Trophoblast cell (in vitro differentiated cells and primary cell): ENCODE measurements at regions not wholly inside any gene's neighbourhood (a gene's known extent, or its start where the extent isn't known, plus 50 kb on each side); places are given as distances from the start of the nearest gene placed in this dataset.

ENCODE experiments used
- DNase-seq, 2 donors: peaks; one replicate each; pipeline ENCODE4 v3.0.0-alpha.2; 2016
- H2AFZ ChIP-seq: 2 replicates; pipeline ENCODE4 v1.6.1; 2013; ENCODE audit warnings: low read length, moderate library complexity, mild to moderate bottlenecking; ENCODE audit not compliant: insufficient read depth, poor library complexity
- H2AK5ac ChIP-seq: 2 replicates; pipeline ENCODE4 v1.6.1; 2013; ENCODE audit warnings: mild to moderate bottlenecking, low read length
- H2BK120ac ChIP-seq: 2 replicates; pipeline ENCODE4 v1.6.1; 2013; ENCODE audit warnings: low read length, mild to moderate bottlenecking, moderate library complexity; ENCODE audit not compliant: insufficient read depth, poor library complexity
- H2BK12ac ChIP-seq: 2 replicates; pipeline ENCODE4 v1.6.1; 2013; ENCODE audit warnings: mild to moderate bottlenecking, low read length, moderate library complexity
- H2BK5ac ChIP-seq: 2 replicates; pipeline ENCODE4 v1.6.1; 2013; ENCODE audit warnings: low read length, low read depth, moderate library complexity, mild to moderate bottlenecking; ENCODE audit not compliant: poor library complexity
- H3K14ac ChIP-seq: 2 replicates; pipeline ENCODE4 v1.6.1; 2013; ENCODE audit warnings: mild to moderate bottlenecking, low read length
- H3K18ac ChIP-seq: 2 replicates; pipeline ENCODE4 v1.6.1; 2013; ENCODE audit warnings: mild to moderate bottlenecking, low read length
- H3K23ac ChIP-seq: 2 replicates; pipeline ENCODE4 v1.6.1; 2013; ENCODE audit warnings: low read length
- H3K27ac ChIP-seq: 2 replicates; pipeline ENCODE4 v1.5.1; 2013; ENCODE audit warnings: low read depth, mild to moderate bottlenecking, inconsistent platforms, low read length, moderate library complexity
- H3K27me3 ChIP-seq: 2 replicates; pipeline ENCODE4 v1.6.1; 2013; ENCODE audit warnings: inconsistent platforms, mild to moderate bottlenecking, low read length, moderate library complexity; ENCODE audit not compliant: insufficient read depth
- H3K36me3 ChIP-seq, 2 experiments: 1 replicate in 1 of 2; 2 replicates in 1 of 2; pipeline ENCODE4 v1.6.1; 2013; ENCODE audit warnings: low read length in 2 of 2, mild to moderate bottlenecking in 2 of 2, moderate library complexity in 1 of 2; ENCODE audit not compliant: insufficient read depth in 2 of 2, control insufficient read depth in 1 of 2
- H3K4ac ChIP-seq: 2 replicates; pipeline ENCODE4 v1.6.1; 2013; ENCODE audit warnings: low read depth, mild to moderate bottlenecking, low read length, moderate library complexity
- H3K4me1 ChIP-seq, 2 experiments: 1 replicate in 1 of 2; 2 replicates in 1 of 2; pipeline ENCODE4 v1.6.1; 2013; ENCODE audit warnings: low read length in 2 of 2, mild to moderate bottlenecking in 2 of 2, moderate library complexity in 1 of 2; ENCODE audit not compliant: insufficient read depth in 2 of 2, control insufficient read depth in 1 of 2
- H3K4me2 ChIP-seq: 2 replicates; pipeline ENCODE4 v1.6.1; 2013; ENCODE audit warnings: inconsistent platforms, mild to moderate bottlenecking, low read length, moderate library complexity
- H3K4me3 ChIP-seq: 2 replicates; pipeline ENCODE4 v1.5.1; 2013; ENCODE audit warnings: mild to moderate bottlenecking, low read depth, low read length, inconsistent platforms
- H3K79me1 ChIP-seq: one replicate; pipeline ENCODE4 v1.6.1; 2013; ENCODE audit warnings: low read length
- H3K79me2 ChIP-seq: 2 replicates; pipeline ENCODE4 v1.6.1; 2013; ENCODE audit warnings: low read length, mild to moderate bottlenecking; ENCODE audit not compliant: control insufficient read depth, insufficient read depth, poor library complexity
- H3K9ac ChIP-seq: 2 replicates; pipeline ENCODE4 v1.6.1; 2013; ENCODE audit warnings: mild to moderate bottlenecking, low read length
- H3K9me3 ChIP-seq: 2 replicates; pipeline ENCODE4 v1.6.1; 2013; ENCODE audit warnings: low read depth, mild to moderate bottlenecking, control low read depth, inconsistent platforms, low read length; ENCODE audit not compliant: insufficient read depth
- H4K12ac ChIP-seq: 2 replicates; pipeline ENCODE4 v1.6.1; 2013; ENCODE audit warnings: low read depth, mild to moderate bottlenecking, low read length, moderate library complexity
- H4K8ac ChIP-seq: 2 replicates; pipeline ENCODE4 v1.6.1; 2013; ENCODE audit warnings: low read depth, mild to moderate bottlenecking, low read length, moderate library complexity
- H4K91ac ChIP-seq: one replicate; pipeline ENCODE4 v1.6.1; 2013; ENCODE audit warnings: low read depth, mild to moderate bottlenecking, low read length, moderate library complexity
- WGBS: extraction: QIAGEN DNeasy Blood & Tissue Kit; methylation state at CpG from one replicate; pipeline ENCODE4 v1.1.7; 2013; ENCODE audit warnings: missing lambda C conversion rate; ENCODE audit not compliant: insufficient read length, insufficient coverage; ENCODE audit errors: extremely low coverage; 5-methylcytosine and 5-hydroxymethylcytosine counted together

GRCh38 chr3:157693762-157694161 lies 190.5 kb upstream of the VEPH1 start:
- H3K4ac ChIP-seq, result no peak overlapping the region
- no peak overlapping the region for H3K4me3 ChIP-seq
- H4K91ac ChIP-seq, result no peak overlapping the region
- H3K36me3 ChIP-seq, result no peaks in the 10 kb centered on the region
- H3K27ac ChIP-seq, result no peak overlapping the region
- no peak overlapping the region for H2AK5ac ChIP-seq
- H2BK120ac ChIP-seq, result no peak overlapping the region
- no peaks in the 10 kb centered on the region for H3K79me1 ChIP-seq
- H2AFZ ChIP-seq, result no peak overlapping the region
- no CpG with 5 or more reads among the region's 1 CpG for WGBS
- no peak overlapping the region for H2BK12ac ChIP-seq
- DNase-seq, result no peak
- H4K12ac ChIP-seq, result no peak overlapping the region
- no peak overlapping the region for H3K9ac ChIP-seq
- H3K4me1 ChIP-seq, result no peaks in the 10 kb centered on the region
- no peak overlapping the region for H3K18ac ChIP-seq
- H3K79me2 ChIP-seq, result no peaks in the 10 kb centered on the region
- H3K27me3 ChIP-seq, result no peaks in the 10 kb centered on the region
- H2BK5ac ChIP-seq, result no peak overlapping the region
- H4K8ac ChIP-seq, result no peak overlapping the region
- no peak overlapping the region for H3K4me2 ChIP-seq
- H3K23ac ChIP-seq, result no peak overlapping the region
- H3K9me3 ChIP-seq, result no peaks in the 10 kb centered on the region
- no peak overlapping the region for H3K14ac ChIP-seq

- no peak for DNase-seq
- Histone ChIP-seq H3K79me1 (no peaks in the 10 kb centered on the region), H3K18ac (no peak overlapping the region), H3K36me3 (no peaks in the 10 kb centered on the region), H3K27me3 (no peaks in the 10 kb centered on the region), H2BK120ac (no peak overlapping the region), H3K4me1 (no peaks in the 10 kb centered on the region), H3K4me3 (no peak overlapping the region), H4K91ac (no peak overlapping the region), H3K4me2 (no peak overlapping the region), H3K9me3 (no peaks in the 10 kb centered on the region), H3K14ac (no peak overlapping the region), H2AK5ac (no peak overlapping the region), H2BK5ac (no peak overlapping the region), H4K8ac (no peak overlapping the region), H2BK12ac (no peak overlapping the region), H3K4ac (no peak overlapping the region), H2AFZ (no peak overlapping the region), H3K23ac (no peak overlapping the region), H3K9ac (no peak overlapping the region), H3K27ac (no peak overlapping the region), H3K79me2 (no peaks in the 10 kb centered on the region), H4K12ac (no peak overlapping the region)
- WGBS, result no CpG with 5 or more reads among the region's 1 CpG
These were observed 189.3 kb upstream of the VEPH1 start for GRCh38 chr3:157692468-157692867.

GRCh38 chr3:157683668-157684067 lies 180.5 kb upstream of the VEPH1 start:
- DNase-seq, result no peak
- H3K9ac ChIP-seq, result no peak overlapping the region
- no peaks in the 10 kb centered on the region for H3K27me3 ChIP-seq
- H2AFZ ChIP-seq, result no peak overlapping the region
- H3K27ac ChIP-seq, result no peak overlapping the region
- WGBS, result no CpG with 5 or more reads among the region's 3 CpGs
- no peaks in the 10 kb centered on the region for H3K9me3 ChIP-seq
- no peak overlapping the region for H4K12ac ChIP-seq
- H3K4me3 ChIP-seq, result no peak overlapping the region
- no peaks in the 10 kb centered on the region for H3K4me1 ChIP-seq
- H2BK12ac ChIP-seq, result no peak overlapping the region
- no peaks in the 10 kb centered on the region for H3K79me1 ChIP-seq
- no peak overlapping the region for H4K91ac ChIP-seq
- no peak overlapping the region for H2BK5ac ChIP-seq
- H3K36me3 ChIP-seq, result no peaks in the 10 kb centered on the region
- H2BK120ac ChIP-seq, result no peak overlapping the region
- no peak overlapping the region for H3K18ac ChIP-seq
- H3K14ac ChIP-seq, result no peak overlapping the region
- H2AK5ac ChIP-seq, result no peak overlapping the region
- H3K4me2 ChIP-seq, result no peak overlapping the region
- H3K4ac ChIP-seq, result no peak overlapping the region
- H3K79me2 ChIP-seq, result no peaks in the 10 kb centered on the region
- no peak overlapping the region for H3K23ac ChIP-seq
- H4K8ac ChIP-seq, result no peak overlapping the region

GRCh38 chr3:157672061-157672460 lies 168.8 kb upstream of the VEPH1 start:
- no peak for DNase-seq
- Histone ChIP-seq H4K8ac (no peak overlapping the region), H4K12ac (no peak overlapping the region), H4K91ac (no peak overlapping the region), H3K79me2 (no peaks in the 10 kb centered on the region), H3K18ac (no peak overlapping the region), H3K9me3 (no peaks in the 10 kb centered on the region), H3K9ac (no peak overlapping the region), H2BK12ac (no peak overlapping the region), H3K36me3 (no peaks in the 10 kb centered on the region), H3K27me3 (no peaks in the 10 kb centered on the region), H3K4me2 (no peak overlapping the region), H3K27ac (no peak overlapping the region), H3K79me1 (no peaks in the 10 kb centered on the region), H2AK5ac (no peak overlapping the region), H3K23ac (no peak overlapping the region), H3K4me3 (no peak overlapping the region), H3K14ac (no peak overlapping the region), H2BK120ac (no peak overlapping the region), H2BK5ac (no peak overlapping the region), H3K4ac (no peak overlapping the region), H2AFZ (no peak overlapping the region), H3K4me1 (no peaks in the 10 kb centered on the region)
- no CpG with 5 or more reads among the region's 1 CpG for WGBS
